GM21576 (cell line): ENCODE measurements at regions not wholly inside any gene's neighbourhood (a gene's known extent, or its start where the extent isn't known, plus 50 kb on each side); places are given as distances from the start of the nearest gene placed in this dataset.
A peak's percentile ranks its signal among the peaks of the same experiment; 100 is the strongest.

ENCODE experiments used
- ATAC-seq: cut with Tn5 transposase; IDR thresholded peaks from one replicate; pipeline ENCODE4 v1.9.1; 2021; ENCODE audit warnings: mild to moderate bottlenecking, moderate library complexity; ENCODE audit not compliant: unreplicated experiment

GRCh38 chr22:25390297-25391240 lies 171.1 kb downstream of the CRYBB2 start:
- ATAC-seq = no peak

GRCh38 chr22:25392584-25392983 lies 171.9 kb upstream of the GRK3 start:
- ATAC-seq = no peak

- ATAC-seq = no peak
Observed at GRCh38 chr22:25393121-25393805, 171.2 kb upstream of the GRK3 start.

- no peak for ATAC-seq
Observed at GRCh38 chr22:25395468-25395867, 169.0 kb upstream of the GRK3 start.

- no peak for ATAC-seq
Observed at GRCh38 chr22:25395915-25396314, 168.6 kb upstream of the GRK3 start.

- no peak for ATAC-seq
Observed at GRCh38 chr22:25396615-25397200, 167.8 kb upstream of the GRK3 start.

GRCh38 chr22:25397616-25398015 lies 166.9 kb upstream of the GRK3 start:
- no peak for ATAC-seq

GRCh38 chr22:25398591-25399062 lies 165.8 kb upstream of the GRK3 start:
- peak; percentile 53 for ATAC-seq

- no peak for ATAC-seq
Observed at GRCh38 chr22:25399649-25400151, 164.8 kb upstream of the GRK3 start.

GRCh38 chr22:25402160-25402500 lies 162.3 kb upstream of the GRK3 start:
- ATAC-seq = no peak

GRCh38 chr22:25402501-25403283 lies 161.8 kb upstream of the GRK3 start:
- no peak for ATAC-seq

- ATAC-seq = no peak
Observed at GRCh38 chr22:25403284-25403810, 161.1 kb upstream of the GRK3 start.

- no peak for ATAC-seq
Observed at GRCh38 chr22:25403811-25404471, 160.5 kb upstream of the GRK3 start.

GRCh38 chr22:25404556-25404927 lies 159.9 kb upstream of the GRK3 start:
- no peak for ATAC-seq

GRCh38 chr22:25404928-25405816 lies 159.3 kb upstream of the GRK3 start:
- ATAC-seq = no peak

GRCh38 chr22:25405841-25406509 lies 158.5 kb upstream of the GRK3 start:
- no peak for ATAC-seq

GRCh38 chr22:25406510-25407210 lies 157.8 kb upstream of the GRK3 start:
- ATAC-seq = no peak
